ENCODE measurements at regions not wholly inside any gene's neighbourhood (a gene's known extent, or its start where the extent isn't known, plus 50 kb on each side); places are given as distances from the start of the nearest gene placed in this dataset.

DNA sequence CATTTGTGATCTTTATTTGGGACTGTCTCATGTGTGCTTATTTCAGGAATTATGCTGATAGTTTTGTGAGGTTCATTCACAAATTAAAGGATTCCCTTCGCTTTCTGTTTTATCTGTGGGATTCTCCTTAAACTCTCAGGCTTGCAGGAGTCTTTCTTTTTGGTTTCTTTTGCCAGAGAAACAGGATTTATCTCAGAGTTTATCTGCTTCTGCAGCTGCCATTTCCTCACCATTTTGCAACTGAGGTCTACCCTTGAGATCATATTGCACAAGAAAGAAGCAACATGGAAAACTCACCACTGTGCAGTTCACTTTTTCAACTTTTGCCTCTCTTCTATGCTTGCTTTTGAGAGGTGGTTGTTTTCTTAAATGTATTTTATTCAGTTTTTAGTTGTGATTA, 201.0 kb downstream of the PRL start:
- Histone ChIP-seq H3K4me3 (replicated peaks; ENCODE audit: low read depth, low read length) (no peak overlapping the region), H3K27me3 (replicated peaks; ENCODE audit: control insufficient read depth, insufficient read depth, low read length) (no peaks in the 10 kb centered on the region), H3K36me3 (ENCODE audit: control insufficient read depth, insufficient read depth, low read length) (no peaks in the 10 kb centered on the region)
- DNase-seq (ENCODE audit: extremely low read depth, insufficient read length): no peak
- TF ChIP-seq, protein P1, sequence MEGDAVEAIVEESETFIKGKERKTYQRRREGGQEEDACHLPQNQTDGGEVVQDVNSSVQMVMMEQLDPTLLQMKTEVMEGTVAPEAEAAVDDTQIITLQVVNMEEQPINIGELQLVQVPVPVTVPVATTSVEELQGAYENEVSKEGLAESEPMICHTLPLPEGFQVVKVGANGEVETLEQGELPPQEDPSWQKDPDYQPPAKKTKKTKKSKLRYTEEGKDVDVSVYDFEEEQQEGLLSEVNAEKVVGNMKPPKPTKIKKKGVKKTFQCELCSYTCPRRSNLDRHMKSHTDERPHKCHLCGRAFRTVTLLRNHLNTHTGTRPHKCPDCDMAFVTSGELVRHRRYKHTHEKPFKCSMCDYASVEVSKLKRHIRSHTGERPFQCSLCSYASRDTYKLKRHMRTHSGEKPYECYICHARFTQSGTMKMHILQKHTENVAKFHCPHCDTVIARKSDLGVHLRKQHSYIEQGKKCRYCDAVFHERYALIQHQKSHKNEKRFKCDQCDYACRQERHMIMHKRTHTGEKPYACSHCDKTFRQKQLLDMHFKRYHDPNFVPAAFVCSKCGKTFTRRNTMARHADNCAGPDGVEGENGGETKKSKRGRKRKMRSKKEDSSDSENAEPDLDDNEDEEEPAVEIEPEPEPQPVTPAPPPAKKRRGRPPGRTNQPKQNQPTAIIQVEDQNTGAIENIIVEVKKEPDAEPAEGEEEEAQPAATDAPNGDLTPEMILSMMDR (IDR thresholded peaks at IDR 0.05; ENCODE audit: insufficient read depth, low read length, poor library complexity, severe bottlenecking): no peak

DNA sequence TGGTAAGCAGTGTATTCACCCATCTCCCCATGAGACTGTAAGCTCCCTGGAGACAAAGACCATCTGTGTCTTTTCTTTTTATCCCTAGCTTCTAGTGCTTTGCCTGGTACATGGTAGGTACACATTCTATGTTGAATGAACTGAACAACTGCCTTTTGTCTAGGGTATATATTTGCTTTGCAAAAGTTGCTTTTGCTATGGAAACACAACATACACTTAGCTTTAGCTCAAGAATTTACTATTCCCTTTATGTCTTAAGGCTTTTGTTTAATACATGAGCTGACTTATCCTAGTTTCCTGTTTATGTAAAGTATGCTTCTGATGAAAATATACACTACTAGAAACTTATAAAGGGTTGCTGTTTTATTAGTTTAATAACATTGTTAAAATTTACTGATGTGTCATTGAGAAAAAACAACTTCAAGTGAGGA, 198.2 kb downstream of the PRL start:
- DNase-seq (ENCODE audit: extremely low read depth, insufficient read length): no peak
- Histone ChIP-seq H3K27me3 (replicated peaks; ENCODE audit: control insufficient read depth, insufficient read depth, low read length) (no peaks in the 10 kb centered on the region), H3K36me3 (ENCODE audit: control insufficient read depth, insufficient read depth, low read length) (no peaks in the 10 kb centered on the region), H3K4me3 (replicated peaks; ENCODE audit: low read depth, low read length) (no peak overlapping the region)
- TF ChIP-seq, protein P1 (IDR thresholded peaks at IDR 0.05; ENCODE audit: insufficient read depth, low read length, poor library complexity, severe bottlenecking): no peak

DNA sequence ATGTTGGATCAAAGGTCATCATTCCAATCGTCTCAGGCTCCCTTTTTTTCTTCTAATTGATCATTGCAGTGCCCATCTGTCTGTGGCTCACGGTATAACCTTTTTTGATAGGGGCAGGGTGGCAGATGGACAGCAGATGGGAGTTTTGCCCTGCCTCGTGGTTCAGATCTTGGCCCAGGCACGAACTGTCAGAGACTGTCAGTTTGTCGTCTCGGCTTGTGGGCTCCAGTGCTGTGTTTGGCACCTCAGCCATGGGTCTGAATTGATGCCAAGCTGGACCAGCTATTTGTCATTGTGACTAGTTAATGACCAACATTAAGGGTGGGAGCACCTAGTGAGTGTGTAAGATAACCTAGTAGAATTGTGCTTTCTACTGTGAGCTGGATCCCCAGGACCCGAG, 197.6 kb downstream of the PRL start:
- Histone ChIP-seq H3K27me3 (replicated peaks; ENCODE audit: control insufficient read depth, insufficient read depth, low read length) (no peaks in the 10 kb centered on the region), H3K4me3 (replicated peaks; ENCODE audit: low read depth, low read length) (no peak overlapping the region), H3K36me3 (ENCODE audit: control insufficient read depth, insufficient read depth, low read length) (no peaks in the 10 kb centered on the region)
- DNase-seq (ENCODE audit: extremely low read depth, insufficient read length): no peak
- TF ChIP-seq, protein P1 (IDR thresholded peaks at IDR 0.05; ENCODE audit: insufficient read depth, low read length, poor library complexity, severe bottlenecking): no peak

DNA sequence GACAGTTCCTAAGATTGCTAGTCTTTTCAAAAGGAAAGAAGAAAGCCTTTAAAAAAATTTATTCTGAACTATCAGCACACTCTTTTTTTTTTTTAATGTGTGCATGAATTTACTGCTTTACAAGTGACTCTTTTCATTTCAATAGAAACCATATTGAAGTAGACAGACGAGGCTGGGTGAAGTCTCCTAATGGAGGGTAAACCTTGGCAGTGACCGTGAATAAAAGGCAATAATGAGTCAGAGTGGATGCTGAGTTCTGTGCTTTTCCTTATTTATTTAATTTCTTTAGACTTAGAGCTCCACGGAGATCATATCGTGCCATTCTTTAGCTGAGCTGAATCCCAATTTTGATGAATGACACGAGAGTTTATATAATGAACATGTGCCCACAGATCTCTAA, 196.9 kb downstream of the PRL start:
- H3K4me3 ChIP-seq (replicated peaks; ENCODE audit: low read depth, low read length): no peak overlapping the region
- TF ChIP-seq, protein P1 (IDR thresholded peaks at IDR 0.05; ENCODE audit: insufficient read depth, low read length, poor library complexity, severe bottlenecking): no peak
- H3K36me3 ChIP-seq (ENCODE audit: control insufficient read depth, insufficient read depth, low read length): no peaks in the 10 kb centered on the region
- no peak for DNase-seq (ENCODE audit: extremely low read depth, insufficient read length)
- H3K27me3 ChIP-seq (replicated peaks; ENCODE audit: control insufficient read depth, insufficient read depth, low read length): no peaks in the 10 kb centered on the region

DNA sequence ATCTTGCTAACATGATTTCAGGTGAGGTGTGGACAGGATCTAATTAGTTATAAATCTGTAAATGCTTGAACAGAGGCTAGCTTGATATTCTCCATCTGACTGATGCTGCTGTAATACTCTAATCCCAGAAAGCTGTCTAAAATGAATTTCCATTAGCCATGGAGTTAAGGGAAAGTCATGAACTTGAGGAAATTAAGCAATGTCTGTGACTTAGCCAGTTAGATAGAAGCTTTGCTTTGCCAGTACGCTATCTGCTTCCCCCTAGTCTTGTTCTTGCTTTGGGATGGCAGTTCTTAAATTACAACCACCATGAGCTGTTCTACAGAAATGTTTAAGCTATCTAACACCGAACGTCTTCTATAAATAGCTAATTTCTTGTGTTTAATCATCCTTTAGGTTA, 195.7 kb downstream of the PRL start:
- no peaks in the 10 kb centered on the region for H3K36me3 ChIP-seq (ENCODE audit: control insufficient read depth, insufficient read depth, low read length)
- DNase-seq (ENCODE audit: extremely low read depth, insufficient read length): no peak
- H3K4me3 ChIP-seq (replicated peaks; ENCODE audit: low read depth, low read length): no peak overlapping the region
- no peaks in the 10 kb centered on the region for H3K27me3 ChIP-seq (replicated peaks; ENCODE audit: control insufficient read depth, insufficient read depth, low read length)
- TF ChIP-seq, protein P1 (IDR thresholded peaks at IDR 0.05; ENCODE audit: insufficient read depth, low read length, poor library complexity, severe bottlenecking): no peak

DNA sequence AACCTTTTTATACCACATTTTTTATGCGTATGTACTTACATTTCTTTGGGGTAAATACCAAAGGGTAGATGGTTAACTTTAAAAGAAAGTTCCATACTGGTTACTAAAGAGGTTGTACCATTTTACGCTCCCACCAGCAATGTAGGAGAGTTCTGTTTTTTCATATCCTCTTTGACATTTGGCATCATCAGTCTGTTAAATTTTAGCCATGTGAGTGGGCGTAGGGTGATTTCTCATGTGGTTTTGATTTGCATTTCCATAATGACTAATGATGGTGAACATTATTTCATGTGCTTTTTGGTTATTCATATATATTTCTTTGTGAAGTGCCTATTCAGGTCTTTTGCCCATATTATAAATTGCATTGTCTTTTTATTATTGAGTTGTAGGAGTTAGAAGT, 194.2 kb downstream of the PRL start:
- peak; percentile 30 for DNase-seq (ENCODE audit: extremely low read depth, insufficient read length)
- TF ChIP-seq, protein P1 (IDR thresholded peaks at IDR 0.05; ENCODE audit: insufficient read depth, low read length, poor library complexity, severe bottlenecking): no peak
- Histone ChIP-seq H3K4me3 (replicated peaks; ENCODE audit: low read depth, low read length) (no peak overlapping the region), H3K27me3 (replicated peaks; ENCODE audit: control insufficient read depth, insufficient read depth, low read length) (no peaks in the 10 kb centered on the region), H3K36me3 (ENCODE audit: control insufficient read depth, insufficient read depth, low read length) (no peaks in the 10 kb centered on the region)

Measured in GM06990 (cell line).